Ovary (tissue), 7 donors: ENCODE measurements at regions not wholly inside any gene's neighbourhood (a gene's known extent, or its start where the extent isn't known, plus 50 kb on each side); places are given as distances from the start of the nearest gene placed in this dataset.

Source experiments
- DNase-seq, 5 donors: peaks; one replicate each; pipeline ENCODE4 v3.0.0-alpha.2; 2019 to 2020
- H3K27ac ChIP-seq, 2 donors: fragments of 200-600 bp; one replicate each; pipeline versions ENCODE4 v1.5.1 to v1.8.0; 2019 to 2022
- H3K27me3 ChIP-seq: fragments of 200-600 bp; one replicate; pipeline ENCODE4 v1.8.0; 2022
- H3K36me3 ChIP-seq: fragments of 200-600 bp; sonication (generic); one replicate; pipeline ENCODE4 v1.5.1; 2019
- H3K4me1 ChIP-seq: one replicate; pipeline ENCODE4 v1.8.1; 2013; ENCODE audit warnings: mild to moderate bottlenecking, moderate library complexity; ENCODE audit not compliant: insufficient read depth
- H3K4me3 ChIP-seq: fragments of 200-600 bp; sonication (generic); one replicate; pipeline ENCODE4 v1.5.1; 2017
- H3K9me3 ChIP-seq, 2 donors: fragments of 200-600 bp in 1 of 2; sonication (generic) in 1 of 2; one replicate each; pipeline versions ENCODE4 v1.5.1 to v1.8.1; 2013 to 2019; ENCODE audit warnings: mild to moderate bottlenecking in 1 of 2, moderate library complexity in 1 of 2
- EP300 ChIP-seq: sonication (generic); formaldehyde crosslinking; IDR thresholded peaks from one replicate; pipeline ENCODE4 v1.6.1; 2017; ENCODE audit warnings: antibody characterized with exemption
- POLR2A ChIP-seq: fragments of 450-650 bp; IDR thresholded peaks from one replicate; pipeline ENCODE4 v1.6.1; 2017; ENCODE audit warnings: antibody characterized with exemption, mild to moderate bottlenecking, moderate library complexity
- WGBS, 3 donors: extraction: QIAGEN DNeasy Blood & Tissue Kit in 1 of 3; methylation state at CpG; one replicate each; pipeline versions ENCODE4 v1.1.5 to v1.1.7; 2013 to 2017; 5-methylcytosine and 5-hydroxymethylcytosine counted together
- intact Hi-C, 4 donors: fragments of 100-400 bp; cut with DNase I; formaldehyde crosslinking; loops; one replicate each; pipeline versions ENCODE4 v1.11.0 to v1.15.1; 2022 to 2023
- TF ChIP-seq, protein P1 (sequence below), 3 donors: fragments of 450-650 bp in 2 of 3; fragments of 200-600 bp in 1 of 3; IDR thresholded peaks; one replicate each; pipeline versions ENCODE4 v1.5.1 to v1.8.0; 2016 to 2022; ENCODE audit warnings: antibody characterized with exemption in 3 of 3, mild to moderate bottlenecking in 1 of 3
- donor health status: DM: no; HTN: no; CAD: no; lungs with moderate emphysema.
- donor health status: DM: no; HTN: no; CAD: no.
- donor health status: Bipolar disorder and iron deficiency.
- donor health status: DM: no; HTN: no; CAD: no.
- donor health status: DM: yes; HTN: yes; CAD: no.

DNA sequence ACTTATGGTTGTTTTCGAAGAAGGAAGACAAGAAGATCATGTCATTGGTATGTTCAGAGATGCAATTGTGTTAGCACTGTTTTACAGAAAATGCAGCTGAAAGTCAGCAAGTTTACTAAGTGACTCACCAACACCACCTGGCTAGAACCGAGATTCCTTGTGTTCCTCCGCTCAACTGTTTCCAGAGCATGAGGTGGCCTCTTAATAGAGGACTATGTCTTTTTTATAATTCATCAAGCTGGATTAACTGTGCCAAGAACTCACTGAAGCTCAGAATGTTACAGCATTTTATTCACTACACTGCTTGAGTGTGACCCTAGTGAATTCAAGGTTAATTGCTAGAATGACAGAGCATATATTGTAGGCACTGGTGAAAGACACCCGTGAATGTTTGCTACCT is 1573.5 kb upstream of the TENM3 start:
- no peaks in the 10 kb centered on the region for H3K4me1 ChIP-seq
- 63 to 72% (median 64%) methylated on average over 4 of the region's 4 CpGs for WGBS, 3 donors
- DNase-seq = no peak
- H3K9me3 ChIP-seq = no peaks in the 10 kb centered on the region
- no peak overlapping the region for H3K4me3 ChIP-seq
- no peak overlapping the region for H3K27ac ChIP-seq
- TF ChIP-seq, protein P1, sequence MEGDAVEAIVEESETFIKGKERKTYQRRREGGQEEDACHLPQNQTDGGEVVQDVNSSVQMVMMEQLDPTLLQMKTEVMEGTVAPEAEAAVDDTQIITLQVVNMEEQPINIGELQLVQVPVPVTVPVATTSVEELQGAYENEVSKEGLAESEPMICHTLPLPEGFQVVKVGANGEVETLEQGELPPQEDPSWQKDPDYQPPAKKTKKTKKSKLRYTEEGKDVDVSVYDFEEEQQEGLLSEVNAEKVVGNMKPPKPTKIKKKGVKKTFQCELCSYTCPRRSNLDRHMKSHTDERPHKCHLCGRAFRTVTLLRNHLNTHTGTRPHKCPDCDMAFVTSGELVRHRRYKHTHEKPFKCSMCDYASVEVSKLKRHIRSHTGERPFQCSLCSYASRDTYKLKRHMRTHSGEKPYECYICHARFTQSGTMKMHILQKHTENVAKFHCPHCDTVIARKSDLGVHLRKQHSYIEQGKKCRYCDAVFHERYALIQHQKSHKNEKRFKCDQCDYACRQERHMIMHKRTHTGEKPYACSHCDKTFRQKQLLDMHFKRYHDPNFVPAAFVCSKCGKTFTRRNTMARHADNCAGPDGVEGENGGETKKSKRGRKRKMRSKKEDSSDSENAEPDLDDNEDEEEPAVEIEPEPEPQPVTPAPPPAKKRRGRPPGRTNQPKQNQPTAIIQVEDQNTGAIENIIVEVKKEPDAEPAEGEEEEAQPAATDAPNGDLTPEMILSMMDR (IDR thresholded peaks at IDR 0.05) = no peak
- TF ChIP-seq POLR2A = no peak
- no peak for TF ChIP-seq EP300
- intact Hi-C loops = loop anchor here in 1 of 4 donors (10.0 kb wide), 1 partner anchor 315 kb away; no protein-coding TSS in a partner anchor
- H3K36me3 ChIP-seq = no peaks in the 10 kb centered on the region
- no peaks in the 10 kb centered on the region for H3K27me3 ChIP-seq

DNA sequence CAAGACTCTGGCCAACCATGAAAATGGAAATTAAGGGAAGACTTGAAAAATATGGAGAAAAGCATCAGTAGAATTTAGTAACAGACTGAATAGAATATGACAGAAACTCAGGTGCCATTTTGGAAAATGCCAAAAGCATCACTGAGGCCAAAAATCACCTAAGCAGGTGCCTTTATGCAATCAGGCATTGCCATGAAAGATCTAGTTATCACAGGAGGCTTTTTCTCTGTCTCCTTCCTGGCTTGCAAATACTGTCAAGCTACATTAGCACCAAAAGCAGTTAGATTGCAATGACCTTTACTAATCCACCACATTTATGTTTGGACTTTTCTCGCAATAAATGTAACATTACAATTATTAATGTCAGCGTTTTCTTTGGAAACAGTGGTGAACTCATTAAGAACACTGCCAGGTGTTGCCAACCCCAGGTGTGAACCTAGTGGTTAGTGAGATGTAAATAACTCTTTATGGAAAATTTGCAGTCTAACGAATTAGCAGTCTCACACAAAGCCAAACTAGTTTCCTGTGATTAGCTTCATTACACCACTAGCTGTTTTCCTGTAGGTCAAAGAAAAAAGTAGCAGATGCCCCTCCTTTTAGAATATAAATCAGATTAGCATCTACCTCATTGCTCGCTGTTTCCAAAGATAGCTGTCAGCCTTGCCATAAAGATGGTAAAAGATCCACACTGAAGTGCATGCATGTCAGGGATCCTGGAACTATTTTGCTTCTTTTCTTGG is 1568.4 kb upstream of the TENM3 start:
- no peaks in the 10 kb centered on the region for H3K4me1 ChIP-seq
- no peak for DNase-seq
- TF ChIP-seq EP300 (no peak), POLR2A (no peak)
- TF ChIP-seq, protein P1 (IDR thresholded peaks at IDR 0.05) = no peak
- H3K27ac ChIP-seq = no peak overlapping the region
- no peaks in the 10 kb centered on the region for H3K27me3 ChIP-seq
- no peak overlapping the region for H3K4me3 ChIP-seq
- H3K36me3 ChIP-seq = no peaks in the 10 kb centered on the region
- H3K9me3 ChIP-seq = no peaks in the 10 kb centered on the region
- WGBS, 3 donors = 69 to 82% (median 76%) methylated on average over 4 of the region's 4 CpGs
- intact Hi-C loops = loop anchor here in 1 of 4 donors (10.0 kb wide), 1 partner anchor 310 kb away; no protein-coding TSS in a partner anchor

DNA sequence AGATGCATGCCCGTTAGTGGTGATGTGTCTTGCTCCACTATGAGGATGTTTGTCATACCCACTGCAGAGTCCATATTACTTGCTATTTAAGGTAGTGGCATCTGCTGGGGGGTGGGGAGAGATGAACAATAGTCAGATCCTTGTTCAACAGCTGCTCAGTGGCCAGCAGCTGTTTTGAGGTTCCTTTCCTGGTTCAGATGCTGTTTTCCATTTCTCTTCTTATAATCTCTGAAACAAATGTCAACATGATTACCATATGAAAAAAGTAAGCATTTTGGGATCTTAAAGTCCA is 1567.9 kb upstream of the TENM3 start:
- no peaks in the 10 kb centered on the region for H3K9me3 ChIP-seq
- no peak for DNase-seq
- no peak overlapping the region for H3K27ac ChIP-seq
- WGBS, 3 donors = 9 to 45% (median 25%) methylated on average over 1 of the region's 1 CpG
- H3K4me3 ChIP-seq = no peak overlapping the region
- TF ChIP-seq POLR2A = no peak
- TF ChIP-seq EP300 = no peak
- TF ChIP-seq, protein P1 (IDR thresholded peaks at IDR 0.05) = no peak
- no peaks in the 10 kb centered on the region for H3K36me3 ChIP-seq
- intact Hi-C loops = loop anchor here in 1 of 4 donors (10.0 kb wide), 1 partner anchor 309 kb away; no protein-coding TSS in a partner anchor
- no peaks in the 10 kb centered on the region for H3K27me3 ChIP-seq
- no peaks in the 10 kb centered on the region for H3K4me1 ChIP-seq

DNA sequence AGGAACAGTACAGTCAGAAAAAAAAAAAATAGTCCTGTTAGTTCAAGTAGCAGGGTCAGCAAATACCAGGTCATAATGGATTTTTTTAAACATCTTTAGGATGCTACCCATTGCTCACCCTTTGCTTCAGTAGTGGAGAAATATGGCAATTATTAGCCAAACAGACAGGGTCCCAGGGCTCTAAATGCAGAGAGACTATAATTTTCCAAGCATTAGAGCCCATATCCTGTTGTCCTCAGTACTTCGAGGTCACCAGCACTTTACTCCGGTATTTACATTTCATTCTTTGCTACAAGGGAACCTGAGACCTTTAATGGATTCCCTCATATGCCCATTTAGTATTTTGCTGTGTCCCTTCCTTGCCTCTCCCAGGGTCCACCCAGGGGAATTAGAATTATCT is 1562.9 kb upstream of the TENM3 start:
- Histone ChIP-seq H3K9me3 (no peaks in the 10 kb centered on the region), H3K27ac (no peak overlapping the region), H3K4me3 (no peak overlapping the region), H3K4me1 (no peaks in the 10 kb centered on the region), H3K27me3 (no peaks in the 10 kb centered on the region), H3K36me3 (no peaks in the 10 kb centered on the region)
- DNase-seq = no peak
- no peak for TF ChIP-seq EP300
- TF ChIP-seq POLR2A = no peak
- TF ChIP-seq, protein P1 (IDR thresholded peaks at IDR 0.05) = no peak
- intact Hi-C loops = no loop called here
- WGBS, 3 donors = 57 to 72% (median 70%) methylated on average over 2 of the region's 2 CpGs
